Activated naive CD8-positive, alpha-beta T cell treated with anti-CD3 and anti-CD28 coated beads, Interleukin-2, amount 50 U/mL, for 24 hours (primary cell): ENCODE measurements at regions not wholly inside any gene's neighbourhood (a gene's known extent, or its start where the extent isn't known, plus 50 kb on each side); places are given as distances from the start of the nearest gene placed in this dataset.
"Not testable (repeated sequence)": the region's sequence is repeated elsewhere in the genome, so short reads cannot be mapped to it uniquely, and the experiment has no call there.

Experiments used
- ATAC-seq: fragments of 150-1000 bp; cut with Tn5 transposase; one replicate; pipeline ENCODE4 v1.10.0; 2021
- DNase-seq: peaks from one replicate; pipeline ENCODE4 v3.0.0; 2021
- H3K27ac Mint-ChIP-seq: one replicate; pipeline ENCODE4 v1.8.0; 2021; ENCODE audit warnings: mild to moderate bottlenecking, mixed read lengths
- H3K27me3 Mint-ChIP-seq: one replicate; pipeline ENCODE4 v1.8.0; 2021; ENCODE audit warnings: mixed read lengths
- H3K36me3 Mint-ChIP-seq: one replicate; pipeline ENCODE4 v1.8.0; 2021; ENCODE audit warnings: low read depth, mixed read lengths
- H3K4me1 Mint-ChIP-seq: one replicate; pipeline ENCODE4 v1.8.0; 2021; ENCODE audit warnings: mixed read lengths
- H3K4me3 Mint-ChIP-seq: one replicate; pipeline ENCODE4 v1.8.0; 2021; ENCODE audit warnings: mild to moderate bottlenecking, moderate library complexity, mixed read lengths
- H3K9me3 Mint-ChIP-seq: one replicate; pipeline ENCODE4 v1.8.0; 2021; ENCODE audit warnings: mixed read lengths

DNA sequence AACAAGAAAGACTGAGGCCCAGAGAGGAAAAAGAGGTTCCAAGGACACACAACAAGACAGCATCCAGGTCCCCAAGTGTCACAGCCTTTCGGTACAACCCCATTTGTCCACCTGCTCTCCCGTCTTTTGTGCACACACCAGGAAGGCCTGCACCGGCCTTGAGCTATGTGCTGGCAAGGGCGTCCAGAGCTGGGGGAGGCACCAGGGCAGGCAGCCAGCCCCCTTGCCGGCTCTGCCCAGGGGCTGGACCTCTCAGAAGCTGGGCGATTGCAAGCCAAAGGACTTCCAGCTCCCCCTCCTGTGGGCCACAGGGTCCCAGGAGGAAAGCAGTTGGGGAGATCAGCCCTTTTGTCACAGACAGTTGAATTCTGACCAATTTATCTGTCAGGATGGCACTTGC lies 210.5 kb downstream of the MN1 start:
- H3K27ac Mint-ChIP-seq = no peak overlapping the region
- no peaks in the 10 kb centered on the region for H3K4me1 Mint-ChIP-seq
- H3K9me3 Mint-ChIP-seq = no peaks in the 10 kb centered on the region
- no peak overlapping the region for H3K4me3 Mint-ChIP-seq
- no peak for ATAC-seq
- H3K27me3 Mint-ChIP-seq = peaks cover 3% of the 10 kb centered on the region
- H3K36me3 Mint-ChIP-seq = no peaks in the 10 kb centered on the region
- DNase-seq = no peak

DNA sequence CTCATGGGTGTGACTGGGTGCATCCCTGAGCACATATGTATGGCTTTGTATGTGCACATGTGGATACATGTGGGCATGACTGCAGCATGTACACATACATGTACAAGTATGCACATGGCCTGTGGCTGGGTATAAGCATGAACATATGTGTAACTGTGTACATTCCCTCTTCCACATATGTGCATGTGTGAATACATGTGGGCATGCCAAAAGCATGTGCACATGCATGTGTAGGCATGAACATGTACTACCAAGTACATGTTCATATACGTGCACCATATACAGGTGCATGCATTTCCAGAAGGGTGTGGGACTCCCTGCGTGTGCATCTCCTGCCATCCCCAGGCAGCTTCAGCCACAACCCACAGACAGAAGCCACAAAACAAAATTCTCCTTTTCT lies 208.2 kb downstream of the MN1 start:
- no peaks in the 10 kb centered on the region for H3K4me1 Mint-ChIP-seq
- ATAC-seq (no peak), DNase-seq (no peak)
- H3K36me3 Mint-ChIP-seq = no peaks in the 10 kb centered on the region
- H3K27ac Mint-ChIP-seq = no peak overlapping the region
- H3K9me3 Mint-ChIP-seq = no peaks in the 10 kb centered on the region
- no peak overlapping the region for H3K4me3 Mint-ChIP-seq
- peaks cover 3% of the 10 kb centered on the region for H3K27me3 Mint-ChIP-seq

DNA sequence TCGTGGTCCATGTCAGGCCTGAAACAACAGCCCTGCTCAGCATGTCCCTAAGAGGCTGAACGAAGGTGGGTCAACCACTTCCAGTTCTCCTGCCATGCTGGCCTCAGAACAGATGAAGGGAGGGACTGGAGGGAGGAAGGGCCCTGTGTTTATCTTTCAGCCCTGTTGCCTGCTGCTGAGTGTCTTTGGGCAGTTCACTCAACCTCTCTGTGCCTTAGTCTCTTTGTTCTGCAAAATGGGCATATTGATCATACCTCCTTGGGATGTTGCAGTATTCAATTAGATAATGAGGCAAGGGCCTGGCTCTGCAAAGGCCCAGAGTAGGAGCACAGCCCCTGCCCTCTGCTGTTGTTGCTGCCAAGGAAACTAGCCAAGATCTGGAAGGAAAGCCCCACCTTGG lies 207.5 kb downstream of the MN1 start:
- Mint-ChIP-seq H3K9me3 (no peaks in the 10 kb centered on the region), H3K27me3 (peaks cover under 1% of the 10 kb centered on the region), H3K27ac (no peak overlapping the region), H3K4me1 (no peaks in the 10 kb centered on the region), H3K4me3 (no peak overlapping the region), H3K36me3 (no peaks in the 10 kb centered on the region)
- DNase-seq = no peak
- no peak for ATAC-seq

DNA sequence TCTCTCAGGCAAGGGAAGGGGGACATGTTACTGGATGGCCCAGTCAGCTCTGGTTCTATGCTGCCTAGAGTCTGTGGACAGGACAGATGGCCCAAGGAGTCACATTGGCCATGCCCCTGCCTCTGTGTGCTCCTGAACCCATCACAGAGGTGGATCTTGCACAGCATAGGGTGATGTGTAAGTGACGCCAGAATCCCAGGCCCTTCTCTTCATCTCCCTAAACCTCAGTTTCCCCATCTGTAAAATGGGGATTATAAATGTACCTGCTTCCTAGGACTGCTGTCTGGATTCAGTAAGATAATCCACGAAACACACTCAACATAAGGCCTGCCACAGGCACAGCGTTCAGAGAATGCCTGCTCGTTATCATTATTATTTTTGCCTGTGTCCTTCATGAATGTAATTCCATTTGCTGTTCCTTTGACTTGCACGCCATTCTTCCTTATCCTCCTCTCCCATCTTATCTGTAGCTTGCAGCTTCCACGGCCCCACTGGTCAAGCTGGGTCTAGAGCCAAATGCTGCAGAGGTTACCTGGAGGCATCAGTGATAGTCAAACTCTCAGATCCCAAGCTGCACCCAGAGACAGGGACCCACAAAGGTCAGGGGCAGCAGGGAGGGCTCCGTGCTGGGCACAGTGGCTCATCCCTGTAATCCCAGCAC lies 207.0 kb downstream of the MN1 start:
- Mint-ChIP-seq H3K36me3 (no peaks in the 10 kb centered on the region), H3K27ac (no peak overlapping the region), H3K9me3 (no peaks in the 10 kb centered on the region), H3K4me1 (no peaks in the 10 kb centered on the region), H3K27me3 (no peaks in the 10 kb centered on the region), H3K4me3 (no peak overlapping the region)
- ATAC-seq = no peak
- no peak for DNase-seq

DNA sequence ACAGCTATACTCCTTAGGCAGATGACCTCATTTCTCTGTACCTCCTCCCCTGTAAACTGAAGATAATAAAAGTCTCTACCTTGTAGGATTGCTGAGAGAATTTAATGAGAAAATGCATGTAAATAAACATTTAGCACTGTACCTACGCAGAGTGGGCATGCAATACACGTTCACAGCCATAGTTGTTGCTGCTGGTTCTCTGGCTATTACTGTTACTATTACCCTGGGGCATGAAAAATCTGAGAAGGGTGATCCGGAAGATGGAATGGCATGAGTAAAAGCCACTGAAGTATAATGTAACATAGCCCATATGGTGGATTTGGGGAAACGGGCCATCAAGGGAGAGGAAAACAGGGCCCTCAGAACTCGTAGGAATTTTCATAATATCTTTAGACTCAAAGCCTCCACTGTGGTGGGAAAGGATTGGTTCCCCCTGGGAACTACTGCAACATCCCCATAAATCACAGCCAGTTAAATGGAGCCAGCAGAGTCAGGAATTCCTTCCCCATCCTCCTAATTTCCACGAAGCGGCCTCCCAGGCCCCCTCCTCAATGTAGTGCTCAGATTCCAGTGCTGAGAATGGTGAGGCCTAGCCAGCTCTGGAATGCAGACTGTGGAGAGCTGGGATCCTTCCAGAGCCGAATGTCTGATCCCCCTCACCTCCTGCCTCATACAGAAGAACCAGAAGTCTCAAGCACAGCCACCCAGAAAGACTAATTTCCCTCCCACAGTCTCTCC lies 205.3 kb downstream of the MN1 start:
- Mint-ChIP-seq H3K9me3 (no peaks in the 10 kb centered on the region), H3K4me1 (no peaks in the 10 kb centered on the region), H3K27ac (no peak overlapping the region), H3K27me3 (no peaks in the 10 kb centered on the region), H3K4me3 (no peak overlapping the region), H3K36me3 (no peaks in the 10 kb centered on the region)
- no peak for DNase-seq
- no peak for ATAC-seq

DNA sequence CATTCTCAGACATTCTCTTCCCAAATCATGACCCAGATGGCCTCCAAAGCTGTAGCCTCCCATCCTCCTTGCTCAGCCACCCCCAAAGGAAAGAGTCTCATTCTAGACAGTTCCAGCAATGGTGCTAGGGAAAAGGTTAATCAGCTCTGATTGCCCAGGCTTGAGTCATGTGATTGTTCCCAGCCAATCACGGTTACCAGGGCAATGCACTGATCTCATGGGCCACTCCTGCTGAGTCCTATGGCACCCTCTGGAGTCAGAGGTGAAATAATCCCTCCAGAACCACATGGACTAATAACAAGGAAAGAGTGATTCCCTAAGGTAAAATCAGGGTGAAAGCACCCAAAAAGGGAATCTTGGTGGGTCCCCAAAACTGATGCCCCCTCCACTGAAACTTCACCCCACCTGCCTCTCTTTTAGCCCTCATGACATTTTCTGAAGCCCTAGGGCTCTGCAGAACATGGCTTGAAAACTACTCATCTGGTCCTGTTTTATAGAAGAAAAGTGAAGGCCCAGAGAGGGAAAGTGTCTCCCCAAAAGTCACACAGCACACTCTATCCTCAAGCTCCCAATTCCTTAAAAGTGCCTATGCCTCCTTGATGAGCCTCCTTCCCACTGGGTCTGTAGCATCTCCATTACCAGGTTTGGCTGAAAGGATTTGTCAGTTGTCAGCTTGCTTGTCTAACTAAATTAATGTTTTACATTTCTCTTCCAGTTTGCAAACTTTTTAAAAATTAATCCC lies 203.7 kb downstream of the MN1 start:
- Mint-ChIP-seq H3K9me3 (no peaks in the 10 kb centered on the region), H3K36me3 (no peaks in the 10 kb centered on the region), H3K4me3 (no peak overlapping the region), H3K27me3 (peaks cover 2% of the 10 kb centered on the region), H3K4me1 (no peaks in the 10 kb centered on the region), H3K27ac (no peak overlapping the region)
- no peak for ATAC-seq
- no peak for DNase-seq

DNA sequence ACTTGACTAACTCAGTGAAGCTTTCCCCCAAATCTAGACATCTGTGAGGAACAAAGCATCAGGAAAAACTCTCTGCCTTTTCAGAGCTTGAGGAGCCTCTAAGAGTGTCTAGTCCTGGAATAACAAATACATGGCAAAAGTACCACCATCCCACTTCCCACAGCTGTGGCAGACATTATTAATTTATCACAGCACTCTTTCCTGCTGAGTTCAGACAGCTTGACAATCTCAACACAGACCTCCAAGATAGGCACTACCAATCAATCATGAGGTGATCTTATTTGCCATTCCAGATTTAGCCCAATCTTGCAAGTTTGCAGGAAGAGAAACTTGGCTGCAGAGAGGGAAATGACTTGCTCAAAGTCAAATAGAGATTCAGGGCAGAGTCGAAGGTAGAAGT lies 202.8 kb downstream of the MN1 start:
- Mint-ChIP-seq H3K27ac (no peak overlapping the region), H3K4me3 (no peak overlapping the region), H3K9me3 (no peaks in the 10 kb centered on the region), H3K36me3 (no peaks in the 10 kb centered on the region), H3K4me1 (no peaks in the 10 kb centered on the region), H3K27me3 (peaks cover 2% of the 10 kb centered on the region)
- DNase-seq = no peak
- ATAC-seq = no peak

DNA sequence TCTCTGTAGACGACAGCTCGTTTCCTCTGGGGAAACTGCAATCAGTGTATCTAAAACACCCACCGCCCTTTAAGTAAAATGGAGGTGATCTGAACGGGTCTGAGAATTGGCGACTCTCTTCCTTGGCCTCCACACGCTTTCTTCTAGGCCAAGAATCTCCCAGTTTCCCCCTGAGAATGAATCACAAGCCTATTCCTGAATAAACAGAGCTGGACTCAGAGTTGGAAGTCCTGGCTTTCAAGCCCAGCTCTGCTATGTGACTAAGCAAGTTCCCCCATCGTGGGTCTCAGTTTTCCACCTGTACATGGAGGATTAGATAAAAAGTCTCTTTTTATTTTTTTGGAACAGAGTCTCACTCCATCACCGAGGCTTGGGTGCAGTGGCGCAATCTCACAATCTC lies 200.4 kb downstream of the MN1 start:
- no peaks in the 10 kb centered on the region for H3K36me3 Mint-ChIP-seq
- no peak for DNase-seq
- ATAC-seq = no peak

DNA sequence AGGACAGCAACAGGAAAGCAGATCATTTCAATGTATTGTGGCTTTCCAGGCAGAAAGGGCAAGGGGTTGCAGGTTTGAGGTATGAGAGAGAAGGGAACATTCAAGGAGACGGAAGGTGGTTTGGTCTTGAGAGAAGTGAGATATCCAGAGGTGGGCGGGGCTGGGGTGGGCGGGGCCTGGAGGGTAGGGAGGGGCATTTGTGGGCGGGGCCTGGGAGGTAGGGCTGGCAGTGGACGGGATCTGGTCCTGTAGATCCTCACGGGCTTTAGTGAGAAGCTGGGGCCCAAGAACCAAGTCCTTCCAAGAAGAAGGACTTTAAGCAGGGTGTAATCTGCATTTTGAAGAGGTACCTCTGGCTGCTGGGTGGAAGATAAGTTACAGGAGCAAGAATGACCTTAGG lies 199.2 kb downstream of the MN1 start:
- Mint-ChIP-seq H3K27me3 (peaks cover 2% of the 10 kb centered on the region), H3K27ac (no peak overlapping the region), H3K4me1 (no peaks in the 10 kb centered on the region), H3K9me3 (no peaks in the 10 kb centered on the region), H3K4me3 (no peak overlapping the region), H3K36me3 (no peaks in the 10 kb centered on the region)
- DNase-seq (no peak), ATAC-seq (no peak)

More for the DNA sequence above, 200.4 kb downstream of the MN1 start:
- no peak overlapping the region for H3K4me3 Mint-ChIP-seq
- no peaks in the 10 kb centered on the region for H3K9me3 Mint-ChIP-seq
- H3K27me3 Mint-ChIP-seq = peaks cover 2% of the 10 kb centered on the region
- H3K27ac Mint-ChIP-seq = no peak overlapping the region
- H3K4me1 Mint-ChIP-seq = no peaks in the 10 kb centered on the region

DNA sequence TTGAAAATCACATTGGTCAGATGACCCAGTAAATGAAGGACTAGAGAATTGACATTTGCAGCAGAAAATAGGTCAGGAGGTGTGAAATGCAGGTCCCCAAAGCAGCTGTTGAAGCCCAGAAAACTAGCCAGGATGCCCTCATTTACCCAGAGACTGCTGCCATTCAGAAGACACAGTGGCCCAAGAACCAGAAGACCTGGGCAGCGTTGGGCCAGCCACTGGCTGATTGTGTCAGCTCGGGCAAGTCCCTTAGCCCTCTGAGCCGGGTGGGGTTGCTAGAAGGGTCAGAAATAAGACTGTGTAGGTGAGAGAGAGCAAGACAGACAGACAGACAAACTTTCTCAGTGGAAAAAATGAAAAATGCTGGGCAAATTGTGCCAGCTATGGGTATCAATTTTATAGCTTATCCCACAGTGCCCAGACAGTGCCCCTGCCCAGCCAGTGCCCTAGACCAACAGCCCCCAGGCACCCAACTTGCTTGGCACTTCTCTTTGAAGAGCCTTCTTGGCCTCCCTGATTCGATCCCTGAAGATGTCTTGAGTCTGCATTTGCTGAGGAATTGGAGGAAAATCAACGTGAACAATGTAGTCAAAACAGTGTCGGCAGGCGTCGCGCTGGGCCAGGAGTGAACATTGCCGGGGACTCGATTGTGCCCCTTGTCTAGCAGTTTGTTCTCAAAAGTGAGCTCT lies 198.3 kb downstream of the MN1 start:
- H3K9me3 Mint-ChIP-seq = no peaks in the 10 kb centered on the region
- H3K27me3 Mint-ChIP-seq = peaks cover 2% of the 10 kb centered on the region
- no peaks in the 10 kb centered on the region for H3K36me3 Mint-ChIP-seq
- ATAC-seq (no peak), DNase-seq (no peak)
- no peak overlapping the region for H3K4me3 Mint-ChIP-seq
- H3K4me1 Mint-ChIP-seq = no peaks in the 10 kb centered on the region
- H3K27ac Mint-ChIP-seq = no peak overlapping the region

DNA sequence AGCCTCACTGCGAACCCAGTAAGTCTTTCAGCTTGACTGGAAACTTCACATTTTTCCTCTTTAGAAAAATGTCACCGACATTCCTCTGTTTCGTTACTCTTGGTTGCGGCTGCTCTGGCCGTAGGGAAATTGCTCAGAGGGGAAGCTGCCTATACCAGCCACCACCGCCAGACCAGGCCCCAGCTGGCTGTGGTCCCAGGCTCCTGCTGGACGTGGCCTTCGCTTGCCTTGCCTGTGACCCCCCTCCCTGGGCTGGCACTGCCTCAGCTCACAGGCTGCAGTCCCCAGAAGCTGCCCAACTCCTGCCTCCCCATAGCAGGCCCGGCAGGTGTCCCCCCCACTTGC lies 197.8 kb downstream of the MN1 start:
- H3K27ac Mint-ChIP-seq = no peak overlapping the region
- no peak for DNase-seq
- ATAC-seq = no peak
- no peaks in the 10 kb centered on the region for H3K36me3 Mint-ChIP-seq
- peaks cover 2% of the 10 kb centered on the region for H3K27me3 Mint-ChIP-seq
- no peaks in the 10 kb centered on the region for H3K4me1 Mint-ChIP-seq
- no peak overlapping the region for H3K4me3 Mint-ChIP-seq
- H3K9me3 Mint-ChIP-seq = no peaks in the 10 kb centered on the region

DNA sequence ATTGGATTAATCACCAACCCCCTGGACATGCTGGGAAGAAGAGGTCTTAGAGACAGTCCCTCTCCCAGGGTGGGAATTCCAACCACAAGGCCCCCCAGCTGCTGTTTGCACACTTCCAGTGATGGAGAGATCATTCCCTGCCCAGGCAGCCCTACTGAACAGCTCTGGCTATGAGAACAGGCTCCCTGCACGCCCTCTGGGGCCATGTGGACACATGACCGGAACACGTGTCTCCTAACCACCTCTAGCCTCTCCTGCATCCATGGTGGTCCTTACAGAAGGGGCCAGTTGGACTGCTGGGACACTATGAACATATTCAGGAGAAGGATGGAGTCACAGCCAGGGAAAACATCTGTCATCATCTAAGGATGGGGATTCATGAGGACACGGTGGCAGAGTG lies 196.2 kb downstream of the MN1 start:
- no peak overlapping the region for H3K27ac Mint-ChIP-seq
- ATAC-seq = no peak

DNA sequence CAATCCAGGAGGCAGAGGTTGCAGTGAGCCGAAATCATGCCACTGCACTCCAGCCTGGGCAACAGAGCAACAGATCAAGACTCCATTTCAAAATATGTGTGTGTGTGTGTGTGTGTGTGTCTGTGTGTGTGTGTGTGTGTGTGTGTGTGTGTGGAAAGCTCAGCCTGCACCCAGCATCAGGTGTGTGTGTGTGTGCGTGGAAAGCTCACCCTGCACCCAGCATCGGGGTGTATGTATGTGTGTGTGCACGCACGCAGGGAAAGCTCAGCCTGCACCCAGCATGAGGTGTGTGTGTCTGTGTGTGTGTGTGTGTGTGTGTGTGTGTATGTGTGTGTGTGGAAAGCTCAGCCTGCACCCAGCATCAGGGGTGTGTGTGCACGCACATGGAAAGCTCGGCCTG lies 193.8 kb downstream of the MN1 start:
- not testable (repeated sequence) for H3K4me1 Mint-ChIP-seq, H3K27me3 Mint-ChIP-seq, H3K9me3 Mint-ChIP-seq, H3K36me3 Mint-ChIP-seq, DNase-seq, H3K4me3 Mint-ChIP-seq, H3K27ac Mint-ChIP-seq, ATAC-seq

More for the DNA sequence above, 196.2 kb downstream of the MN1 start:
- Mint-ChIP-seq H3K9me3 (no peaks in the 10 kb centered on the region), H3K4me1 (no peaks in the 10 kb centered on the region), H3K4me3 (no peak overlapping the region), H3K36me3 (no peaks in the 10 kb centered on the region), H3K27me3 (peaks cover 2% of the 10 kb centered on the region)
- no peak for DNase-seq

DNA sequence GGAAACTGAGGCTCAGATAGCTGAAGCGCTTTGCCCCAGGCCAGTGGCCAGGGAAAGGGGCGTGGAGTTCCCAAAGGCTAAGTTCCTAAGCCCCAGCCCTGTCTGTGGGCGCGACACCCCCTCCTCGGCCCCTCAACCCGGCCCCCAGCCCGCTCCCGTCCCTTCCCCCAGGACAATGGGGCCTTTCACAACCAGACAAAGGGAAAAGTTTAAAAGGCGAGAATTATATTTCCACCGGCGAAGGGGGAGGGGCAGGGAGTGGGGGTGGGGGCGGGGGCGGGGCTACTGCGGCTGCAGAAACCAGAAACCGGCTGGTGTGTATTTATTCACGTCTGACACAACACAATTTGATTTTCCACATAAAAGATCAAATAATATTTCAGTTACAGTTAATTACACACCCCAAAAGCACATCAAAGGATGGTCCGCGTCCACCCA lies 192.1 kb downstream of the MN1 start:
- no peak overlapping the region for H3K4me3 Mint-ChIP-seq
- H3K27me3 Mint-ChIP-seq = peaks cover 15% of the 10 kb centered on the region
- H3K4me1 Mint-ChIP-seq = no peaks in the 10 kb centered on the region

DNA sequence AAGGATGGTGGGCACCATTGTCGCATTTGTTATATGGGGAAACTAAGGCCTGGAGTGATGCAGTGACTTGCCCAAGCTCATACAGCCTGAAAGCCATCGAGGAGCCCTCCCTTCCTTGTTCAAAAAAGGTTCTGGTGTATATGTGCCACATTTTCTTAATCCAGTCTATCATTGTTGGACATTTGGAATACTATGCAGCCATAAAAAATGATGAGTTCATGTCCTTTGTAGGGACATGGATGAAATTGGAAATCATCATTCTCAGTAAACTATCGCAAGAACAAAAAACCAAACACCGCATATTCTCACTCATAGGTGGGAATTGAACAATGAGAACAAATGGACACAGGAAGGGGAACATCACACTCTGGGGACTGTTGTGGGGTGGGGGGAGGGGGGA lies 191.4 kb downstream of the MN1 start:
- H3K36me3 Mint-ChIP-seq, H3K27ac Mint-ChIP-seq, H3K9me3 Mint-ChIP-seq, H3K4me1 Mint-ChIP-seq, ATAC-seq, DNase-seq, H3K4me3 Mint-ChIP-seq: not testable (repeated sequence)
- peaks cover 22% of the 10 kb centered on the region for H3K27me3 Mint-ChIP-seq

More for the DNA sequence above, 192.1 kb downstream of the MN1 start:
- ATAC-seq (no peak), DNase-seq (no peak)
- Mint-ChIP-seq H3K36me3 (no peaks in the 10 kb centered on the region), H3K27ac (no peak overlapping the region), H3K9me3 (no peaks in the 10 kb centered on the region)
